GM19372 (cell line): ENCODE measurements at regions not wholly inside any gene's neighbourhood (a gene's known extent, or its start where the extent isn't known, plus 50 kb on each side); places are given as distances from the start of the nearest gene placed in this dataset.
"Not testable (repeated sequence)": the region's sequence is repeated elsewhere in the genome, so short reads cannot be mapped to it uniquely, and the experiment has no call there.

Source experiments
- ATAC-seq: cut with Tn5 transposase; IDR thresholded peaks from one replicate; pipeline ENCODE4 v1.9.1; 2021; ENCODE audit warnings: mild to moderate bottlenecking, low read depth, moderate library complexity; ENCODE audit not compliant: unreplicated experiment

- no peak for ATAC-seq
Observed at GRCh38 chr6:115814907-115815306, 245.8 kb downstream of the FRK start.

GRCh38 chr6:115811541-115811940 lies 249.2 kb downstream of the FRK start:
- ATAC-seq = no peak

GRCh38 chr6:115798229-115798628 lies 262.5 kb downstream of the FRK start:
- ATAC-seq = no peak

GRCh38 chr6:115796829-115797228 lies 263.9 kb downstream of the FRK start:
- no peak for ATAC-seq

GRCh38 chr6:115796061-115796460 lies 264.6 kb downstream of the FRK start:
- no peak for ATAC-seq

GRCh38 chr6:115783402-115784061 lies 277.2 kb downstream of the FRK start:
- no peak for ATAC-seq

- no peak for ATAC-seq
Observed at GRCh38 chr6:115782612-115783011, 278.1 kb downstream of the FRK start.

GRCh38 chr6:115773741-115774140 lies 286.9 kb downstream of the FRK start:
- no peak for ATAC-seq

GRCh38 chr6:115770851-115771250 lies 289.8 kb downstream of the FRK start:
- ATAC-seq = no peak

- ATAC-seq = no peak
Observed at GRCh38 chr6:115768500-115768899, 292.2 kb downstream of the FRK start.

GRCh38 chr6:115767931-115768330 lies 292.8 kb downstream of the FRK start:
- no peak for ATAC-seq

- ATAC-seq = no peak
Observed at GRCh38 chr6:115766745-115767462, 293.8 kb downstream of the FRK start.

GRCh38 chr6:115765966-115766365 lies 294.7 kb downstream of the FRK start:
- ATAC-seq = no peak

GRCh38 chr6:115759051-115759450 lies 301.6 kb downstream of the FRK start:
- ATAC-seq = no peak

GRCh38 chr6:115753446-115753845 lies 307.2 kb downstream of the FRK start:
- ATAC-seq = no peak

GRCh38 chr6:115750946-115751345 lies 309.7 kb downstream of the FRK start:
- no peak for ATAC-seq

GRCh38 chr6:115750292-115750691 lies 310.4 kb downstream of the FRK start:
- ATAC-seq = no peak

- no peak for ATAC-seq
Observed at GRCh38 chr6:115747719-115748118, 313.0 kb downstream of the FRK start.

- not testable (repeated sequence) for ATAC-seq
Observed at GRCh38 chr6:115746583-115746982, 314.1 kb downstream of the FRK start.

- no peak for ATAC-seq
Observed at GRCh38 chr6:115740907-115741306, 319.8 kb downstream of the FRK start.

- ATAC-seq = no peak
Observed at GRCh38 chr6:115735610-115736009, 325.1 kb downstream of the FRK start.

GRCh38 chr6:115733426-115733825 lies 327.3 kb downstream of the FRK start:
- ATAC-seq = no peak
